GM12878 (cell line): ENCODE measurements at regions not wholly inside any gene's neighbourhood (a gene's known extent, or its start where the extent isn't known, plus 50 kb on each side); places are given as distances from the start of the nearest gene placed in this dataset.

Source experiments
- ATAC-seq: fragments of 200-7000 bp; cut with Tn5 transposase; 3 replicates; pipeline ENCODE4 v1.9.1; 2020; ENCODE audit warnings: mild to moderate bottlenecking, moderate library complexity
- BruUV-seq: library from RNA; stranded (reverse); fragments of 400-500 nt; replicated peaks from 2 replicates; lab custom pipeline; 2021; lab: Mats Ljungman, UMichigan
- CTCF ChIA-PET: fragments of 300-600 bp; sonication (Branson Sonifier 250); formaldehyde crosslinking; extraction: SDS; loops from one replicate; lab custom pipeline; 2021; ENCODE audit warnings: inconsistent platforms; lab: Yijun Ruan, JAX
- POLR2A ChIA-PET: fragments of 350-600 bp; formaldehyde crosslinking; extraction: SDS; loops from one replicate; lab custom pipeline; 2021; ENCODE audit warnings: inconsistent platforms; lab: Charles Lee
- RAD21 ChIA-PET: fragments of 300-600 bp; sonication (Branson Sonifier 250); formaldehyde crosslinking; loops from one replicate; lab custom pipeline; 2023; ENCODE audit warnings: antibody characterized with exemption; ENCODE audit not compliant: unreplicated experiment; lab: Charles Lee
- SMC1A ChIA-PET: fragments of 300-600 bp; sonication (Branson Sonifier 250); formaldehyde crosslinking; loops from one replicate; lab custom pipeline; 2023; ENCODE audit not compliant: unreplicated experiment, uncharacterized antibody; lab: Charles Lee
- DNase-seq: peaks from one replicate; pipeline ENCODE4 v3.0.0-alpha.2; 2011; ENCODE audit warnings: low read depth, low spot score
- FAIRE-seq: peaks from 3 replicates; lab custom pipeline; 2011; peaks lifted over from hg19 to GRCh38; lab: Jason Lieb, UNC
- H2AFZ ChIP-seq: 2 replicates; pipeline ENCODE4 v1.6.0; 2011; ENCODE audit warnings: low read depth, low read length, control low read depth; ENCODE audit not compliant: control insufficient read depth
- H3K27ac ChIP-seq: 2 replicates; pipeline ENCODE4 v1.5.1; 2011; ENCODE audit warnings: control low read depth; ENCODE audit not compliant: control insufficient read depth, insufficient read depth
- H3K27me3 ChIP-seq, 2 experiments: replicated peaks in 1 of 2; 2 replicates each; pipeline versions ENCODE4 v1.6.0 to v1.6.1; 2011; ENCODE audit warnings: low read length in 1 of 2; ENCODE audit not compliant: control insufficient read depth in 2 of 2, insufficient read depth in 2 of 2
- H3K36me3 ChIP-seq, 2 experiments: 2 replicates each; pipeline ENCODE4 v1.5.1; 2011; ENCODE audit warnings: low read length in 1 of 2; ENCODE audit not compliant: control insufficient read depth in 2 of 2, insufficient read depth in 2 of 2
- H3K4me1 ChIP-seq: 2 replicates; pipeline ENCODE4 v1.6.1; 2011; ENCODE audit warnings: mild to moderate bottlenecking, low read length, moderate library complexity, mixed read lengths; ENCODE audit not compliant: control insufficient read depth, insufficient read depth
- H3K4me2 ChIP-seq: 2 replicates; pipeline ENCODE4 v1.6.0; 2011; ENCODE audit warnings: control low read depth; ENCODE audit not compliant: control insufficient read depth, insufficient read depth
- H3K4me3 ChIP-seq: fragments of 200-600 bp; sonication (generic); 2 replicates; pipeline ENCODE4 v1.5.1; 2016
- H3K79me2 ChIP-seq: 2 replicates; pipeline ENCODE4 v1.6.0; 2011; ENCODE audit warnings: low read length; ENCODE audit not compliant: control insufficient read depth, insufficient read depth
- H3K9ac ChIP-seq: 2 replicates; pipeline ENCODE4 v1.8.0; 2011; ENCODE audit warnings: low read length, control low read depth, mixed read lengths; ENCODE audit not compliant: control insufficient read depth, insufficient read depth
- H3K9me3 ChIP-seq: replicated peaks from 3 replicates; pipeline ENCODE4 v1.5.1; 2011; ENCODE audit warnings: mild to moderate bottlenecking, low read length; ENCODE audit not compliant: control insufficient read depth, insufficient read depth
- H4K20me1 ChIP-seq: 2 replicates; pipeline ENCODE4 v1.6.0; 2011; ENCODE audit not compliant: control insufficient read depth, insufficient read depth
- BCL3 ChIP-seq: IDR thresholded peaks from 2 replicates; pipeline ENCODE4 v1.6.1; 2011; ENCODE audit warnings: borderline replicate concordance, low read depth, mild to moderate bottlenecking, moderate library complexity, low read length; ENCODE audit not compliant: insufficient read depth, poor library complexity, severe bottlenecking
- CHD1 ChIP-seq: IDR thresholded peaks from 2 replicates; pipeline ENCODE4 v1.6.1; 2012; ENCODE audit warnings: low read depth, low read length, improper control_type of control experiment
- CREB1 ChIP-seq: IDR thresholded peaks from 2 replicates; pipeline ENCODE4 v1.6.1; 2012; ENCODE audit warnings: low read depth, mild to moderate bottlenecking, inconsistent platforms
- FOS ChIP-seq: IDR thresholded peaks from 3 replicates; pipeline ENCODE4 v1.6.1; 2011; ENCODE audit warnings: borderline replicate concordance; ENCODE audit not compliant: insufficient read length; ENCODE audit errors: extremely low read depth
- KDM1A ChIP-seq: fragments of 200-600 bp; sonication (generic); IDR thresholded peaks from 2 replicates; pipeline ENCODE4 v1.6.1; 2016; ENCODE audit warnings: borderline replicate concordance
- MLLT1 ChIP-seq: fragments of 450-650 bp; IDR thresholded peaks from 2 replicates; pipeline ENCODE4 v1.6.1; 2016; ENCODE audit warnings: mild to moderate bottlenecking
- MXI1 ChIP-seq: fragments of 150-350 bp; IDR thresholded peaks from 2 replicates; pipeline ENCODE4 v1.6.1; 2011; ENCODE audit warnings: low read depth, mild to moderate bottlenecking, inconsistent platforms, low read length, improper control_type of control experiment
- MYC ChIP-seq: IDR thresholded peaks from 2 replicates; pipeline ENCODE4 v1.6.1; 2011; ENCODE audit warnings: mild to moderate bottlenecking, low read length, moderate library complexity, inconsistent platforms; ENCODE audit not compliant: insufficient read depth, insufficient replicate concordance, insufficient read length, severe bottlenecking
- NBN ChIP-seq: fragments of 450-650 bp; IDR thresholded peaks from 2 replicates; pipeline ENCODE4 v1.6.1; 2016
- PAX8 ChIP-seq: fragments of 450-650 bp; IDR thresholded peaks from 2 replicates; pipeline ENCODE4 v1.6.1; 2017; ENCODE audit warnings: mild to moderate bottlenecking, moderate library complexity
- PML ChIP-seq: IDR thresholded peaks from 2 replicates; pipeline ENCODE4 v1.6.1; 2012; ENCODE audit warnings: low read length, inconsistent platforms
- POLR2A ChIP-seq: IDR thresholded peaks from 2 replicates; pipeline ENCODE4 v1.6.1; 2011; ENCODE audit warnings: low read depth, mild to moderate bottlenecking, low read length
- SKIL ChIP-seq: fragments of 450-650 bp; IDR thresholded peaks from 2 replicates; pipeline ENCODE4 v1.6.1; 2017; ENCODE audit warnings: mild to moderate bottlenecking, low read depth, inconsistent platforms; ENCODE audit not compliant: poor library complexity, severe bottlenecking
- SPI1 ChIP-seq: IDR thresholded peaks from 2 replicates; pipeline ENCODE4 v1.6.1; 2011; ENCODE audit warnings: low read depth, mild to moderate bottlenecking, low read length, moderate library complexity, borderline replicate concordance; ENCODE audit not compliant: insufficient read depth
- YBX1 ChIP-seq: fragments of 450-650 bp; IDR thresholded peaks from 2 replicates; pipeline ENCODE4 v1.6.1; 2016; ENCODE audit warnings: antibody characterized with exemption
- ZNF24 ChIP-seq: fragments of 450-650 bp; IDR thresholded peaks from 2 replicates; pipeline ENCODE4 v1.6.1; 2017; ENCODE audit warnings: antibody characterized with exemption, mild to moderate bottlenecking
- WGBS: methylation state at CpG from one replicate; pipeline ENCODE4 v1.1.6; 2016; ENCODE audit warnings: low lambda C conversion rate; ENCODE audit not compliant: insufficient replicate concordance, insufficient coverage; ENCODE audit errors: missing lambda C conversion rate; 5-methylcytosine and 5-hydroxymethylcytosine counted together
- in situ Hi-C: fragments of 300-500 bp; cut with MboI; formaldehyde crosslinking; loops from 9 replicates; pipeline ENCODE4 v1.14.3; 2018; ENCODE audit warnings: mixed read lengths
- intact Hi-C: fragments of 100-400 bp; cut with micrococcal nuclease; formaldehyde crosslinking; loops from one replicate; pipeline ENCODE4 v1.14.2; 2022; ENCODE audit not compliant: unreplicated experiment
- TF ChIP-seq, protein P1 (sequence below), 3 experiments: IDR thresholded peaks in 2 of 3; conservative IDR thresholded peaks in 1 of 3; 2 replicates each; pipeline ENCODE4 v1.5.1; 2011; ENCODE audit warnings: low read depth in 3 of 3, low read length in 3 of 3, mild to moderate bottlenecking in 3 of 3, control low read depth in 2 of 3, moderate library complexity in 2 of 3, inconsistent platforms in 1 of 3, mixed read lengths in 1 of 3; ENCODE audit not compliant: control insufficient read depth in 2 of 3, insufficient read depth in 1 of 3; ENCODE audit errors: extremely low read depth in 1 of 3

GRCh38 chr9:134487066-134487710 is 154.4 kb upstream of the COL5A1 start:
- TF ChIP-seq MXI1 (no peak), BCL3 (no peak), MYC (no peak), PAX8 (no peak), YBX1 (no peak), PML (no peak), MLLT1 (no peak), CREB1 (no peak), SPI1 (no peak), NBN (no peak), SKIL (no peak), ZNF24 (no peak), FOS (no peak), KDM1A (no peak), CHD1 (no peak), POLR2A (no peak)
- TF ChIP-seq, protein P1, sequence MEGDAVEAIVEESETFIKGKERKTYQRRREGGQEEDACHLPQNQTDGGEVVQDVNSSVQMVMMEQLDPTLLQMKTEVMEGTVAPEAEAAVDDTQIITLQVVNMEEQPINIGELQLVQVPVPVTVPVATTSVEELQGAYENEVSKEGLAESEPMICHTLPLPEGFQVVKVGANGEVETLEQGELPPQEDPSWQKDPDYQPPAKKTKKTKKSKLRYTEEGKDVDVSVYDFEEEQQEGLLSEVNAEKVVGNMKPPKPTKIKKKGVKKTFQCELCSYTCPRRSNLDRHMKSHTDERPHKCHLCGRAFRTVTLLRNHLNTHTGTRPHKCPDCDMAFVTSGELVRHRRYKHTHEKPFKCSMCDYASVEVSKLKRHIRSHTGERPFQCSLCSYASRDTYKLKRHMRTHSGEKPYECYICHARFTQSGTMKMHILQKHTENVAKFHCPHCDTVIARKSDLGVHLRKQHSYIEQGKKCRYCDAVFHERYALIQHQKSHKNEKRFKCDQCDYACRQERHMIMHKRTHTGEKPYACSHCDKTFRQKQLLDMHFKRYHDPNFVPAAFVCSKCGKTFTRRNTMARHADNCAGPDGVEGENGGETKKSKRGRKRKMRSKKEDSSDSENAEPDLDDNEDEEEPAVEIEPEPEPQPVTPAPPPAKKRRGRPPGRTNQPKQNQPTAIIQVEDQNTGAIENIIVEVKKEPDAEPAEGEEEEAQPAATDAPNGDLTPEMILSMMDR (IDR thresholded peaks at IDR 0.05 in 2 of 3, conservative IDR thresholded peaks at IDR 0.05 in 1 of 3; ENCODE audit: control insufficient read depth in 2 of 3, extremely low read depth in 1 of 3, insufficient read depth in 1 of 3, low read depth in 3 of 3, low read length in 3 of 3) = no peak
- H3K27ac ChIP-seq = no peak overlapping the region
- H3K9me3 ChIP-seq = no peaks in the 10 kb centered on the region
- BruUV-seq = no TSS peak
- no peaks in the 10 kb centered on the region for H4K20me1 ChIP-seq
- DNase-seq = no peak
- ChIA-PET RAD21 (no interaction called here), SMC1A (no interaction called here), POLR2A (no interaction called here), CTCF (no interaction called here)
- no peak overlapping the region for H3K4me2 ChIP-seq
- H3K27me3 ChIP-seq = peaks cover 2% of the 10 kb centered on the region in 2 experiments; a peak in 3 of 4 replicates
- H2AFZ ChIP-seq = no peak overlapping the region
- no peaks in the 10 kb centered on the region for H3K36me3 ChIP-seq
- intact Hi-C loops (no loop called here), in situ Hi-C loops (no loop called here)
- no peaks in the 10 kb centered on the region for H3K79me2 ChIP-seq
- H3K4me1 ChIP-seq = no peaks in the 10 kb centered on the region
- 32% methylated on average over 15 of the region's 15 CpGs for WGBS
- H3K4me3 ChIP-seq = no peak overlapping the region
- ATAC-seq = no peak
- no peak overlapping the region for H3K9ac ChIP-seq
- no peak for FAIRE-seq
